NB4 (cell line): ENCODE measurements at regions not wholly inside any gene's neighbourhood (a gene's known extent, or its start where the extent isn't known, plus 50 kb on each side); places are given as distances from the start of the nearest gene placed in this dataset.

Source experiments
- POLR2A ChIP-seq: IDR thresholded peaks from 2 replicates; pipeline ENCODE4 v1.6.1; 2011; ENCODE audit warnings: mild to moderate bottlenecking; ENCODE audit not compliant: insufficient read length; ENCODE audit errors: extremely low read depth
- TF ChIP-seq, protein P1 (sequence below): IDR thresholded peaks from one replicate; pipeline ENCODE4 v1.5.1; 2012; ENCODE audit warnings: low read depth, low read length

DNA sequence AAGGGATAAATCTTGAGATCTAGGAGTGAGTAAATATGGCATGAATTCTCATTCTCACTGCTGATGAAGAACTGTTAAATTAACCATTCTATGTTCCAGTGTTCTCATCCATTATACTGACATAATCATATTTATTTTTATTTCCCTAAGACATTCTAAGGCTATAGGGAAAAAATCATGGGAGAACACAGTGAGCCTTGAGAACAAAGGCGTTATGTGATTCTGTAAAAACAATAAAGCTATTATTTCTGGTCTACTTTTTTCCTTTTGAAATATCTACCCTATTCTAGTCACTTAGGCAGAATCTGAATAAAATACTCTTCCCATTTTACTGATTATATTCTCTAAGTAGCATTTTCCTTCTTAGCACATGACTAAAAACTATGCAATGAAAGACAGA, 155.7 kb upstream of the ADAMTS16 start:
- TF ChIP-seq, protein P1, sequence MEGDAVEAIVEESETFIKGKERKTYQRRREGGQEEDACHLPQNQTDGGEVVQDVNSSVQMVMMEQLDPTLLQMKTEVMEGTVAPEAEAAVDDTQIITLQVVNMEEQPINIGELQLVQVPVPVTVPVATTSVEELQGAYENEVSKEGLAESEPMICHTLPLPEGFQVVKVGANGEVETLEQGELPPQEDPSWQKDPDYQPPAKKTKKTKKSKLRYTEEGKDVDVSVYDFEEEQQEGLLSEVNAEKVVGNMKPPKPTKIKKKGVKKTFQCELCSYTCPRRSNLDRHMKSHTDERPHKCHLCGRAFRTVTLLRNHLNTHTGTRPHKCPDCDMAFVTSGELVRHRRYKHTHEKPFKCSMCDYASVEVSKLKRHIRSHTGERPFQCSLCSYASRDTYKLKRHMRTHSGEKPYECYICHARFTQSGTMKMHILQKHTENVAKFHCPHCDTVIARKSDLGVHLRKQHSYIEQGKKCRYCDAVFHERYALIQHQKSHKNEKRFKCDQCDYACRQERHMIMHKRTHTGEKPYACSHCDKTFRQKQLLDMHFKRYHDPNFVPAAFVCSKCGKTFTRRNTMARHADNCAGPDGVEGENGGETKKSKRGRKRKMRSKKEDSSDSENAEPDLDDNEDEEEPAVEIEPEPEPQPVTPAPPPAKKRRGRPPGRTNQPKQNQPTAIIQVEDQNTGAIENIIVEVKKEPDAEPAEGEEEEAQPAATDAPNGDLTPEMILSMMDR, result no peak
- TF ChIP-seq POLR2A, result no peak
